Motor neuron (in vitro differentiated cells): ENCODE measurements at regions not wholly inside any gene's neighbourhood (a gene's known extent, or its start where the extent isn't known, plus 50 kb on each side); places are given as distances from the start of the nearest gene placed in this dataset.
"Not testable (repeated sequence)": the region's sequence is repeated elsewhere in the genome, so short reads cannot be mapped to it uniquely, and the experiment has no call there.

Source experiments
- ATAC-seq, 8 experiments: fragments of 200-7000 bp; cut with Tn5 transposase; replicated peaks in 6 of 8; 2 replicates each; pipeline ENCODE4 v1.8.0; 2021; ENCODE audit warnings: mild to moderate bottlenecking in 8 of 8, moderate library complexity in 8 of 8
- H3K27ac ChIP-seq, 2 donors: fragments of 250-450 bp; sonication (Bioruptor Pico); 2 replicates each; pipeline ENCODE4 v1.9.0; 2021; ENCODE audit warnings: antibody characterized with exemption in 2 of 2, mild to moderate bottlenecking in 2 of 2, moderate library complexity in 1 of 2
- H3K4me1 ChIP-seq, 2 donors: fragments of 250-450 bp; sonication (Bioruptor Pico); replicated peaks in 1 of 2; 2 replicates each; pipeline ENCODE4 v1.6.1; 2021; ENCODE audit warnings: antibody characterized with exemption in 2 of 2, mild to moderate bottlenecking in 2 of 2, moderate library complexity in 1 of 2
- H3K4me3 ChIP-seq, 5 donors: fragments of 250-450 bp; sonication (Bioruptor Pico); 2 replicates each; pipeline ENCODE4 v1.9.0; 2021; ENCODE audit warnings: antibody characterized with exemption in 5 of 5, mild to moderate bottlenecking in 5 of 5, moderate library complexity in 4 of 5
- WGBS, 10 experiments: fragments of 450-650 bp; shearing (Covaris generic); methylation state at CpG; one replicate each; pipeline ENCODE4 v1.0.0; 2022; 5-methylcytosine and 5-hydroxymethylcytosine counted together
- in situ Hi-C, 9 experiments: fragments of 400-800 bp; cut with MboI; loops; one replicate each; pipeline ENCODE4 v1.15.0; 2021; ENCODE audit warnings: low sequenced_read_pairs in 9 of 9, low pct_unique_long_range_greater_than_20kb in 2 of 9; ENCODE audit not compliant: unreplicated experiment in 9 of 9

GRCh38 chr4:97432551-97432950, 710.7 kb downstream of the STPG2 start:
- Histone ChIP-seq H3K4me3 (no peak overlapping the region), H3K27ac (no peak overlapping the region), H3K4me1 (no peaks in the 10 kb centered on the region)
- WGBS, 10 experiments: 0 to 86% (median 75%) methylated on average over 2 of the region's 2 CpGs; no CpG with 5 or more reads in 1 of the 10 experiments
- ATAC-seq: peak in 3 of 8 experiments; percentile 45 to 63 (median 49)
- in situ Hi-C loops: no loop called here

GRCh38 chr4:97437998-97438705, 705.1 kb downstream of the STPG2 start:
- H3K4me3 ChIP-seq, in situ Hi-C loops, ATAC-seq, H3K4me1 ChIP-seq, H3K27ac ChIP-seq: not testable (repeated sequence)
- WGBS, 10 experiments: 30 to 100% (median 95%) methylated on average over 1 to 4 of the region's 21 CpGs; no CpG with 5 or more reads in 6 of the 10 experiments

- in situ Hi-C loops: no loop called here
- Histone ChIP-seq H3K27ac (no peak overlapping the region), H3K4me1 (no peaks in the 10 kb centered on the region), H3K4me3 (no peak overlapping the region)
- 5 to 92% (median 50%) methylated on average over 3 to 4 of the region's 6 CpGs; no CpG with 5 or more reads in 6 of the 10 experiments for WGBS, 10 experiments
- ATAC-seq: no peak
Measured at GRCh38 chr4:97453186-97453585, 690.1 kb downstream of the STPG2 start.

- no peak overlapping the region for H3K4me3 ChIP-seq
- no peak overlapping the region for H3K27ac ChIP-seq
- H3K4me1 ChIP-seq: no peaks in the 10 kb centered on the region
- WGBS, 10 experiments: 0 to 100% (median 0%) methylated on average over 1 of the region's 1 CpG; no CpG with 5 or more reads in 7 of the 10 experiments
- in situ Hi-C loops: no loop called here
- ATAC-seq: no peak
Measured at GRCh38 chr4:97457253-97457652, 686.0 kb downstream of the STPG2 start.

- in situ Hi-C loops: no loop called here
- Histone ChIP-seq H3K27ac (no peak overlapping the region), H3K4me3 (no peak overlapping the region), H3K4me1 (no peaks in the 10 kb centered on the region)
- no peak for ATAC-seq
- 19 to 95% (median 84%) methylated on average over 2 to 5 of the region's 5 CpGs for WGBS, 10 experiments
Measured at GRCh38 chr4:97468272-97468671, 675.0 kb downstream of the STPG2 start.

- in situ Hi-C loops: no loop called here
- ATAC-seq: no peak
- no peaks in the 10 kb centered on the region for H3K4me1 ChIP-seq
- H3K4me3 ChIP-seq: no peak overlapping the region
- WGBS, 10 experiments: 0 to 100% (median 75%) methylated on average over 1 to 3 of the region's 3 CpGs; no CpG with 5 or more reads in 2 of the 10 experiments
- no peak overlapping the region for H3K27ac ChIP-seq
Measured at GRCh38 chr4:97475621-97476020, 667.7 kb downstream of the STPG2 start.

GRCh38 chr4:97477974-97478373, 665.3 kb downstream of the STPG2 start:
- no peak for ATAC-seq
- in situ Hi-C loops: no loop called here
- H3K4me3 ChIP-seq: no peak overlapping the region
- H3K4me1 ChIP-seq: no peaks in the 10 kb centered on the region
- H3K27ac ChIP-seq: no peak overlapping the region
- 7 to 100% (median 83%) methylated on average over 1 to 3 of the region's 3 CpGs for WGBS, 10 experiments

GRCh38 chr4:97479388-97479787, 663.9 kb downstream of the STPG2 start:
- 0 to 100% (median 67%) methylated on average over 1 of the region's 1 CpG; no CpG with 5 or more reads in 1 of the 10 experiments for WGBS, 10 experiments

GRCh38 chr4:97491856-97492255, 651.4 kb downstream of the STPG2 start:
- Histone ChIP-seq H3K27ac (no peak overlapping the region), H3K4me3 (no peak overlapping the region), H3K4me1 (peaks cover 4% of the 10 kb centered on the region in 2 donors)
- ATAC-seq: no peak
- 3 to 100% (median 86%) methylated on average over 1 to 3 of the region's 3 CpGs; no CpG with 5 or more reads in 1 of the 10 experiments for WGBS, 10 experiments
- in situ Hi-C loops: no loop called here

More at GRCh38 chr4:97479388-97479787, 663.9 kb downstream of the STPG2 start:
- ATAC-seq: no peak
- in situ Hi-C loops: no loop called here
- no peaks in the 10 kb centered on the region for H3K4me1 ChIP-seq
- no peak overlapping the region for H3K27ac ChIP-seq
- H3K4me3 ChIP-seq: no peak overlapping the region

GRCh38 chr4:97493815-97494518, 649.3 kb downstream of the STPG2 start:
- H3K27ac ChIP-seq: no peak overlapping the region
- in situ Hi-C loops: no loop called here
- peaks cover 4% of the 10 kb centered on the region in 2 donors for H3K4me1 ChIP-seq
- ATAC-seq: no peak
- 0 to 29% (median 11%) methylated on average over 1 of the region's 1 CpG; no CpG with 5 or more reads in 2 of the 10 experiments for WGBS, 10 experiments
- H3K4me3 ChIP-seq: no peak overlapping the region

GRCh38 chr4:97496298-97496873, 646.9 kb downstream of the STPG2 start:
- 0 to 79% (median 62%) methylated on average over 1 to 3 of the region's 3 CpGs for WGBS, 10 experiments
- ATAC-seq: peak in 2 of 8 experiments; percentile 31 to 84
- Histone ChIP-seq H3K4me3 (no peak overlapping the region), H3K4me1 (peaks cover 4% of the 10 kb centered on the region in 2 donors), H3K27ac (no peak overlapping the region)
- in situ Hi-C loops: no loop called here

GRCh38 chr4:97498875-97499274, 644.4 kb downstream of the STPG2 start:
- H3K27ac ChIP-seq: no peak overlapping the region
- WGBS, 10 experiments: 0 to 100% (median 80%) methylated on average over 1 to 3 of the region's 3 CpGs; no CpG with 5 or more reads in 1 of the 10 experiments
- no peak overlapping the region for H3K4me3 ChIP-seq
- ATAC-seq: peak in 3 of 8 experiments; percentile 57 to 85 (median 85)
- in situ Hi-C loops: no loop called here
- H3K4me1 ChIP-seq: peaks cover 4% of the 10 kb centered on the region in 2 donors

- no peak for ATAC-seq
- H3K4me3 ChIP-seq: no peak overlapping the region
- in situ Hi-C loops: no loop called here
- no peak overlapping the region for H3K27ac ChIP-seq
- 4 to 100% (median 90%) methylated on average over 1 to 2 of the region's 2 CpGs; no CpG with 5 or more reads in 1 of the 10 experiments for WGBS, 10 experiments
- H3K4me1 ChIP-seq: peaks cover 4% of the 10 kb centered on the region in 2 donors
Measured at GRCh38 chr4:97500423-97500822, 642.9 kb downstream of the STPG2 start.
